Neutrophil (primary cell): ENCODE measurements at regions not wholly inside any gene's neighbourhood (a gene's known extent, or its start where the extent isn't known, plus 50 kb on each side); places are given as distances from the start of the nearest gene placed in this dataset.
"Not testable (repeated sequence)": the region's sequence is repeated elsewhere in the genome, so short reads cannot be mapped to it uniquely, and the experiment has no call there.

Experiments used
- H3K27ac ChIP-seq: fragments of 200-600 bp; sonication (generic); 2 replicates; pipeline ENCODE4 v1.5.1; 2016; ENCODE audit warnings: mild to moderate bottlenecking, moderate library complexity
- H3K27me3 ChIP-seq: fragments of 200-600 bp; sonication (generic); 2 replicates; pipeline ENCODE4 v1.6.0; 2016; ENCODE audit warnings: mild to moderate bottlenecking
- H3K36me3 ChIP-seq: fragments of 200-600 bp; sonication (generic); 2 replicates; pipeline ENCODE4 v1.5.1; 2017
- H3K4me1 ChIP-seq, 2 experiments: fragments of 200-600 bp in 1 of 2; sonication (generic) in 1 of 2; 1 replicate in 1 of 2; 2 replicates in 1 of 2; pipeline versions ENCODE4 v1.5.1 to v1.6.1; 2013 to 2016; ENCODE audit warnings: low read depth in 1 of 2, low read length in 1 of 2, mild to moderate bottlenecking in 1 of 2, moderate library complexity in 1 of 2; ENCODE audit not compliant: control insufficient read depth in 1 of 2, insufficient read depth in 1 of 2
- H3K4me3 ChIP-seq, 2 experiments: fragments of 200-600 bp in 1 of 2; sonication (generic) in 1 of 2; 1 replicate in 1 of 2; 2 replicates in 1 of 2; pipeline ENCODE4 v1.5.1; 2013 to 2016; ENCODE audit warnings: low read depth in 1 of 2, low read length in 1 of 2, mild to moderate bottlenecking in 1 of 2, moderate library complexity in 1 of 2
- H3K9me3 ChIP-seq: fragments of 200-600 bp; sonication (generic); 2 replicates; pipeline ENCODE4 v1.5.1; 2016
- TF ChIP-seq, protein P1 (sequence below): fragments of 200-600 bp; sonication (generic); IDR thresholded peaks from 2 replicates; pipeline ENCODE4 v1.5.1; 2016; ENCODE audit warnings: antibody characterized with exemption

DNA sequence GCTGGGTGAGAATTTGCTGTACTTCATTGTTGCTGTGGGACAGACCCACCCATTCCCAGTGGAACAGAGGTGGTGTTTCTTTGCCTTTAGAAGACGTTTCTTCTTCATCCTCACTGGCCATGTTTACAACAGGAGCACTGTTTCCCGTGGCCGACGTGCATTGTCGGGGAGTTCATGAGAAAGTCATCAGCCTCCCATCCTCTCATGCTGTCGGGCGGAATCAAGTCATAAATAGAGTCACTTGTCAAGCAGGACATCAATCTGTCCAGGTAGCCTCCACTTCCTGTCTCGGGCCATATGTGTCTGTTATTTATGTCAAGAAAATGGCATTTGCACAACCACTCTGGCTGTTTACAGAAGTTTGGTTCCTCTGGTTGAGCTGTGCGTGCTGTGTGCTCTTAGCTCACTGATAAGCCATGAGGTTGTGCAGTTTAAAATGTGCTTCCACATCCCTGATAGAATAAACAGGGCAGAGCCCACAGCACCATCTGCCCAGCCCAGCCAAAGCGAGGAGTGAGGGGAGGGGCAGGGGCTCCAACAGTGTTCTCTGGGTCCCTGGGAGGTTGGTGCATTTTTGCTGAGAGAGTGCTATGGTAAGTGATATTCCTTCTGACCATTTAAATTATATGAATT lies 401.9 kb upstream of the IRX2 start:
- H3K36me3 ChIP-seq: no peaks in the 10 kb centered on the region
- no peaks in the 10 kb centered on the region for H3K4me1 ChIP-seq
- no peak overlapping the region for H3K27ac ChIP-seq
- no peaks in the 10 kb centered on the region for H3K9me3 ChIP-seq
- peaks cover 5% of the 10 kb centered on the region for H3K27me3 ChIP-seq
- H3K4me3 ChIP-seq: no peak overlapping the region
- TF ChIP-seq, protein P1, sequence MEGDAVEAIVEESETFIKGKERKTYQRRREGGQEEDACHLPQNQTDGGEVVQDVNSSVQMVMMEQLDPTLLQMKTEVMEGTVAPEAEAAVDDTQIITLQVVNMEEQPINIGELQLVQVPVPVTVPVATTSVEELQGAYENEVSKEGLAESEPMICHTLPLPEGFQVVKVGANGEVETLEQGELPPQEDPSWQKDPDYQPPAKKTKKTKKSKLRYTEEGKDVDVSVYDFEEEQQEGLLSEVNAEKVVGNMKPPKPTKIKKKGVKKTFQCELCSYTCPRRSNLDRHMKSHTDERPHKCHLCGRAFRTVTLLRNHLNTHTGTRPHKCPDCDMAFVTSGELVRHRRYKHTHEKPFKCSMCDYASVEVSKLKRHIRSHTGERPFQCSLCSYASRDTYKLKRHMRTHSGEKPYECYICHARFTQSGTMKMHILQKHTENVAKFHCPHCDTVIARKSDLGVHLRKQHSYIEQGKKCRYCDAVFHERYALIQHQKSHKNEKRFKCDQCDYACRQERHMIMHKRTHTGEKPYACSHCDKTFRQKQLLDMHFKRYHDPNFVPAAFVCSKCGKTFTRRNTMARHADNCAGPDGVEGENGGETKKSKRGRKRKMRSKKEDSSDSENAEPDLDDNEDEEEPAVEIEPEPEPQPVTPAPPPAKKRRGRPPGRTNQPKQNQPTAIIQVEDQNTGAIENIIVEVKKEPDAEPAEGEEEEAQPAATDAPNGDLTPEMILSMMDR: no peak

DNA sequence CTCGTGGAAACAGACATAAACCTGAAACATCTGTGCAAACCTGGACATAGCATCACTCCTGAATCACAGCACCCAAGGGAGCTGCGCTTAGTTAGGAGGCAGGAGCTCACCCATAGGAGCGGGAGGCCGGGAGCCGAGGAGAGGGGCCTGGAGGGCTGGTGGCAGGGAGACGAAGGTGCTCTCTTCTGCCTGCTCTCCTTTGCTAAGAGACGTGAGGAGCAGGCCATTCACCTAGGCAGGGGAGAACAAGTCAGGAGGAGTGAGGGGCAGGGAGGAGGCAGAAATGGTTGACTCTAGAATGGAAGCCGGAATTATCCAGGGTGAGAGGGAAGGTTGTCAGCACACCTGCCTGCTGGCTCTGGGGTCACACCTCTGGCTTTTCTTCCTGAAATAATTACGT lies 398.4 kb upstream of the IRX2 start:
- H3K4me1 ChIP-seq: no peaks in the 10 kb centered on the region
- no peak overlapping the region for H3K4me3 ChIP-seq
- no peak overlapping the region for H3K27ac ChIP-seq
- H3K27me3 ChIP-seq: peaks cover 5% of the 10 kb centered on the region
- H3K9me3 ChIP-seq: no peaks in the 10 kb centered on the region
- no peaks in the 10 kb centered on the region for H3K36me3 ChIP-seq
- TF ChIP-seq, protein P1: no peak

DNA sequence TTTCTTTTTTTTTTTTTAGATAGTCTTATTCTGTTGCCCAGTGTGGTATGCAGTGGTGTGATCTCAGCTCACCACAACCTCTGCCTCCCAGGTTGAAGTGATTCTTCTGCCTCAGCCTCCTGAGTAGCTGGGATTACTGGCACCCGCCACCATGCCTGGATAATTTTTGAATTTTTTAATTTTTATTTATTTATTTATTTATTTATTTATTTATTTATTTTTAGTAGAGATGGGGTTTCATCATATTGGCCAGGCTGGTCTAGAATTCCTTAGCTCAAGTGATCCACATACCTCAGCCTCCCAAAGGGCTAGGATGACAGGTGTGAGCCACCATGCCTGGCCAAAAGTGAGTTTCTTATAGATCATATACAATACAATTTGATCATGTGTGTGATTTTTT lies 395.9 kb upstream of the IRX2 start:
- H3K4me1 ChIP-seq, H3K9me3 ChIP-seq, H3K27ac ChIP-seq, H3K27me3 ChIP-seq, H3K36me3 ChIP-seq, H3K4me3 ChIP-seq: not testable (repeated sequence)

DNA sequence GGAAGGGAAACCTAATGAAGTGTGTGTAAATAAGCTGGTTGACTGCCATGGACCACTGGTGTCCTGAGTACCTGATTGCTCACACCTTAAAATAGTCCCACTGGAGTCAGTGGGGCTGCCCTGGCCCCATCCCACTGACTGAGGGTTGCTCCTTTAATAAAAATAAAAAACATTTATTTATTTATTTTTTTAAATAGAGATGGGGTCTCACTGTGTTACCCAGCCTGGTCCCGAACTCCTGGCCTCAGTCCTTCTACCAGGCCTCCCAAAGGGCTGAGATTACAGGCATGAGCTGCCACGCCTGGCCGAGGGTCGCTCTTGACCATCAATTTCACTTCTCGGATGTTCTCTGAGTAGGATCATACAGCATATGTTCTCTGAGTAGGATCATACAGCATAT lies 394.2 kb upstream of the IRX2 start:
- Histone ChIP-seq H3K4me1 (no peaks in the 10 kb centered on the region), H3K27me3 (no peaks in the 10 kb centered on the region), H3K36me3 (no peaks in the 10 kb centered on the region), H3K27ac (no peak overlapping the region), H3K9me3 (no peaks in the 10 kb centered on the region), H3K4me3 (no peak overlapping the region)
- TF ChIP-seq, protein P1: no peak

DNA sequence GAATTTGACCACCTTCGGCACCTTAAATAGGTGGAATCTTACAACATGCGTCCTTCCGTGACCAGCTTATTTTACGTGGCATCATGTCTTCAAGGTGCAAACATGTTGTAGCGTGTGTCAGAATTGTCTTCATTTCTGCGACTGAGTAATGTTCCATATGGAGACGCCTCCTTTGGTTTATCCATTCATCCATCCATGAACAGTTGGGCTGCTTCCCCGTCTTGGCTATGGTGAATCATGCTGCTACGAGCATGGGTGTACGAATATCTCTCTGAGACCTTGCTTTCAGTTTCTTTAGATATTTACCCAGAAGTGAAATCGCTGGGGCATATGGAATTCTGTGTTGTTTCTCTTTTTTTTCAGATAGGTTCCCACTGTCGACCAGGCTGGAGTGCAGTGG lies 391.9 kb upstream of the IRX2 start:
- Histone ChIP-seq H3K9me3 (no peaks in the 10 kb centered on the region), H3K4me3 (no peak overlapping the region), H3K36me3 (no peaks in the 10 kb centered on the region), H3K4me1 (no peaks in the 10 kb centered on the region), H3K27me3 (no peaks in the 10 kb centered on the region), H3K27ac (no peak overlapping the region)
- TF ChIP-seq, protein P1: no peak

DNA sequence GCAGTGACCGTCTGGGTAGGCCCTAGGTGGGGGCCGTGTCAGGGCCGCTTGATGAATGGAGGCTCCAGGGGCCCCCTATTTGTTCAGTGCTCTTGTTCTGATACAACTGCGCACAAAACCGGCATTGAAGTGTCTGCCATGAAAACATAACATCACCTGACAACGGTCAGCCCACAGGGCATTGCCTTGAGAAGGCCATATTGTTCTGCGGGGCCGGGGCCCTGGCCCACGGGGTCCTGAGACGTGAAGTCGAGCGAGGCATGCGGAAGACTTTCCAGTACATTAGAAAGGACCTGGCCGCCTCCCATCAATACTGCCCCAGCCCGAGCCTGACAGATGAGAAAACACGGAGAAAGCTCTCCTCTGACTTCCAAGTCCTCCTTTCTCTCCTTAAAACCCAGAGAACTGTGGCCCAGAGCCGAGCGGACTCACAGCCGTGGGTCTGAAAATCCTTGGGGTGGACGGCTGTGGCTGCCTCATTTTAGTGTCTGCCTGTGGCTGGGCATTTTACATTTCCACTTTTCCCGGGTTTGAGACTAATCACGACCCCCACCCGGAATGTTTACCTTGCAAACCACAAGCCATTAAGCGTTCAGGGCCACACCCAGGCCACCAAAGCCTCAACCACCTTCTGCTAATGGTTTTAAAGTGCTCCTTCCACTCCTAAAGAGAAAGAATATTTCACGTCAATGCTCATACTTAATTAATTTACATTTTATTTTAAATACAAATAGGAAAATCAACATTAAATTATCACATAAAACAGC lies 391.0 kb upstream of the IRX2 start:
- TF ChIP-seq, protein P1: no peak
- H3K9me3 ChIP-seq: no peaks in the 10 kb centered on the region
- H3K27ac ChIP-seq: no peak overlapping the region
- no peaks in the 10 kb centered on the region for H3K27me3 ChIP-seq
- no peaks in the 10 kb centered on the region for H3K36me3 ChIP-seq
- H3K4me1 ChIP-seq: no peaks in the 10 kb centered on the region
- no peak overlapping the region for H3K4me3 ChIP-seq
